Stimulated activated CD4-positive, alpha-beta T cell treated with anti-CD3 and anti-CD28 coated beads, Interleukin-12 subunit alpha, Interleukin-12 subunit beta, amount 100 ng/mL, for 48 hours (primary cell): ENCODE measurements at regions not wholly inside any gene's neighbourhood (a gene's known extent, or its start where the extent isn't known, plus 50 kb on each side); places are given as distances from the start of the nearest gene placed in this dataset.
"Not testable (repeated sequence)": the region's sequence is repeated elsewhere in the genome, so short reads cannot be mapped to it uniquely, and the experiment has no call there.

Experiments
- DNase-seq, 3 donors: peaks; one replicate each; pipeline ENCODE4 v3.0.0-alpha.2; 2020; ENCODE audit warnings: low read depth in 2 of 3, low spot score in 1 of 3

DNA sequence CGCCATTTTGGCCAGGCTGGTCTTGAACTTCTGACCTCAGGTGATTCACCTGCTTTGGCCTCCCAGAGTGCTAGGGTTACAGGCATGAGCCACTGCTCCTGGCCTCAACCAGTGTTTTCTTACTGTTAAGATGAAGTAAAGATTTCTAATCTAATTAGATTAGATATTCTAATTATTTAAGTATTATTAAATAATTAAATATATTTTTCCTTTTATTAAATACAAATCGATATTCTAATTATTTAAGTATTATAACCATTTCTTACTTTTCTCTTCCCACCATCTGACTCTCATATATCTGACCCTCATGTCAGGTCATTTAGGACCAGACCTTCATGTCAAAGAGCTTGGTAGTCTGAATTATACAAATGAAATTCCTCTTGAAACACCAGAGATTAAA lies 1291.9 kb upstream of the EPHA6 start:
- no peak for DNase-seq

DNA sequence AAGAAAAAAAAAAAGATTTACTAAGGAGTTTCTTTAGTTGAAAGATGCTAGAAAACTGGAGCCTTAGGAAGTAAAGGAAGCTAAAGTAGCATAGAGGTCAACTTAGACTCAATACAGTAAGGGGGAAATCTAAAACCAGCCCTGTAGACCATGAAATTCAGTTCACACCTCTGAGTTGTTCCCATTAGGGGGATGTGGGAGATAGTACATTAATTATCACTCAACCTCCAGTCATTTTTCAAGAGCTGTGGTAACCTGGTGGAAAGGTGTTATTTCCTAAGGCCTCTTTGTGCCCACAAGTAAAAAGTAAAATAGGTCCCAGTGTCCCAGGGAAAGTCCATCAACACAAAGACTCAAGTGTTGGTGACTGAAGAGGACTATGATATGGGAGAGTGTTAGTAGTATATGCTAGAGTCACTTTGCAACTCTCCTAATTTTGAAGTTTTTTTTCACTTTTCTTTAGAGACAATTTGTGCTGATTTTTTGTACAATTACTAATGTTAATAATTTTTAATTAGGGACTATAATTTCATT lies 1274.4 kb upstream of the EPHA6 start:
- DNase-seq, result no peak

DNA sequence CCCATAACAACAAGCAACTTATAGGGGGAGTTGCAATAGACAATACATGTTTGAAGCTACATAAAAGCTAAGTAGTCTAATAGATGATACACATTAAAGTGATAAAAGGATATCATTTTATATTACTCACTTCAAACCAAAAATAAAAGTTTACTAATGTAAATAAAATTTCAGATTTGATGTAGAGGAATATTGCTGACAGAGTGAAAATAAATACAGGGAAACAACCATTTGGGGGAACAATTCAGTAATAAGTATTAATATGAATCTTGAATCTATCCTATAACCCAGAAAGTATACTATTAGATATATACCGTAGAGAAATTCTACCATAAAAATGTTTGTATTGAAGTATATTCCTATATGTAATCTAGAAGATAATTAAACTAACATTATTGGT lies 1248.9 kb upstream of the EPHA6 start:
- no peak for DNase-seq

DNA sequence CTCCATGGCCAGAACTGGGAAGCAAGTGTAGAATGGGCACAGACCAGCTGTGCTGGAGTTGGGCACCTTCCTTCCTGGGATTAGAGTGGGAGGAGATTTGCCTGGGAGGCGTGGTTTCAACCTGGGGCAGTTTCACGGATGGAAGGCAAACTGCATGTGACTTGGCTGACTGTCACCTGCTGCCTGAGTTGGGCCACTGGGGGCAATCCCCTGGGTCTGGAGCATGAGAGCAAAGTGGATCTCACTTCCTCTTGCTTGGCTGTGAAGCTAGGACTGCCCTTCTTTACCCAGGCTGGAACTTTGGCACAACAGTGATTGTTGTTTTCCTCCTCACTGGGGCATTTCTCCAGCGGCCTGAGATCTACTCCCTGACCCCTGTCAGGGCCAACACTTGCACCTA lies 1247.0 kb upstream of the EPHA6 start:
- no peak for DNase-seq

DNA sequence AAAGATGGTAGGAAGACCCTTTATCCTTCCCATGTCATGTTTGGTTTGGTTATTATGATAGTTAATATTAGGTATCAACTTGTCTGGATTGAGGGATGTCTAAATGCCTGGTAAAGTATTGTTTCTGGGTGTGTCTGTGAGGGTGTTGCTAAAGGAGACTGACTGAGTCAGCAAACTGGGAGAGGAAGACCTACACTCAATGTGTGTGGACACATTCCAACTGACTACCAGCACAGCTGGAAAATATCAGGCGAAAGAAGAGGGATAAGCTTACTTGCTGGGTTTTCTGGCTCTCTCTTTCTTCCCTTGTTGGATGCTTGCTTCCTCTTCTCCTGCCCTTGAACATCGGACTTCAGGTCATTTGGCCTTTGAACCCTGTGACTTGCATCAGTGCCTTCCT lies 1227.6 kb upstream of the EPHA6 start:
- DNase-seq, result no peak

DNA sequence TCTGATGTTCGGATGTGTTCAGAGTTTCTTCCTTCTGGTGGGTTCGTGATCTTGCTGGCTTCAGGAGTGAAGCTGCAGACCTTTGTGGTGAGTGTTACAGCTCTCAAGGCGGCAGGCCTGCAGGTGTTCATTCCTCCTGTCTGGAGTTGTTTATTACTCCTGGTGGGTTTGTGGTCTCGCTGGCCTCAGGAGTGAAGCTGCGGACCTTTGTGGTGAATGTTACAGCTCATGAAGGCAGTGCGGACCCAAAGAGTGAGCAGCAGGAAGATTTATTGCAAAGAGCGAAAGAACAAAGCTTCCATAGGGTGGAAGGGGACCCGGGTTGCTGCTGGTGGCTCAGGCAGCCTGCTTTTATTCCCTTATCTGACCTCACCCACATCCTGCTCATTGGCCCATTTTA lies 1226.8 kb upstream of the EPHA6 start:
- DNase-seq, result not testable (repeated sequence)

DNA sequence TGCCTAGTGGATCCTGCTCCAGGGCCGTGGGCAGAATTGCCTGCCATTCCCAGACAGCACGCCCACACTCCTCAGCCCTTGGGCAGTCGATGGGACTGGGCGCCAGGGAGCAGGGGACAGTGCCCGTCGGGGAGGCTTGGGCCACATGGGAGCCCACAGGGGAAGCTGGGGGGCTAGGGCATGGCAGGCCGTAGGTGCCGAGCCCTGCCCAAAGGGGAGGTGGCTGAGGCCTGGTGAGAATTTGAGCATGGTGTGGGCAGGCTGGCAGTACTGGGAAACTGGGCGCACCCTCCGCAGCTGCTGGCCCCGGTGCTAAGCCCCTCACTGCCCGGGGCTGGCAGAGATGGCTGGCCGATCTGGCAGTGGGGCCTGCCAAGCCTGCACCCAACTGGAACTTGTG lies 1225.9 kb upstream of the EPHA6 start:
- no peak for DNase-seq

DNA sequence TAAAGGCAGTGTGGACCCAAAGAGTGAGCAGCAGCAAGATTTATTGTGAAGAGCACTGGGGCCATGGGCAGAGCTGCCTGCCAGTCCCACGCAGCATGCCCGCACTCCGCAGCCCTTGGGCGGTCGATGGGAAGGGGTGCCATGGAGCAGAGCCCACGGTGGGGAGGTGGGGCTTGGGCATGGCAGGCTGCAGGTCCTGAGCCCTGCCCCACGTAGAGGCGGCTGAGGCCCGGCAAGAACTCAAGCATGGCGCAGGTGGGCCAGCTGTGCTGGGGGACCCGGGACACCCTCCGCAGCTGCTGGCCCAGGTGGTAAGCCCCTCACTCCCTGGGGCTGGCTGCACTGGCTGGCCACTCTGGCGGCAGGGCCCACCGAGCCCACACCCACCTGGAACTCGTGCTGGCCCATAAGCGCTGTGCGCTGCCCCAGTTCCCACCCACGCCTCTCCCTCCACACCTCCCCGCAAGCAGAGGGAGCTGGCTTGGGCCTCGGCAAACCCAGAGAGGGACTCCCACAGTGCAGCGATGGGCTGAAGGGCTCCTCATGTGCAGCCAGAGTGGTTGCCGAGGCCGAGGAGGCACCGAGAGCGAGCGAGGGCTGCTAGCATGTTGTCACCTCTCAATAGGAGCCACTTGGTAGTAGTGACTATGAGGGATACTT lies 1218.8 kb upstream of the EPHA6 start:
- DNase-seq, result no peak

DNA sequence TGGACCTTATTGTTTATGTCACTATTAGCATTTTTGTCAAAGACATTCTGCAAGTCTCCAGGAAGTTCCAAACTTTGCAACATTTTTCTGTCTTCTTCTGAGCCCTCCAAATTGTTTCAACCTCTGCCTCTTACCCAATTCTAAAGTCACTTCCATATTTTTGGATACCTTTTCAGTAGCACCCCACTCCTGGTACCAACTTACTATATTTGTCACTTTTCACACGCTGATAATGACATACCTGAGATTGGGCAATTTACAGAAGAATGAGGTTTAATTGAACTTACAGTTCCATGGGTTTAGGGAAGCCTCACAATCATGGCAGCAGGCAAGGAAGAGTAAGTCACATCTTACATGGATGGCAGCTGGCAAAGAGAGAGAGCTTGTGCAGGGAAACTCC lies 1206.5 kb upstream of the EPHA6 start:
- DNase-seq, result no peak

DNA sequence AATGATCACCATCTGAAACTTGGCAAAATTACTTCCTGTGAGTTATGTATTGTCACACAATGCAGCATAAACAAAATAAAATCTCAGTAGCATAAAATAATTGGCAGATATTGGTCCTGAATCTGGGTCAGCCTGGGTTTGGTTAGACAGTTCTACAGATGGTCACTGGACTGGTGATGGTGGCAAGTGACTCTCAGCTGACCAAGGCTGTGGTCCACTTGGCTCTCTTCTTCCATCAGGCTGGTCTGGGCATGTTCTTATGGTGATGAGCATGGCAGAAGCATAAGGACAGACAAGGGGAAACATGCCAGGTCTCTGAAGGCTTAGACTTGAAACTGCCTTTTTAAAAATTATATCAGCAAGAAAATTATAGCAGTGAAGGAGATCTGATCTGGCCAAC lies 1205.0 kb upstream of the EPHA6 start:
- DNase-seq, result no peak

DNA sequence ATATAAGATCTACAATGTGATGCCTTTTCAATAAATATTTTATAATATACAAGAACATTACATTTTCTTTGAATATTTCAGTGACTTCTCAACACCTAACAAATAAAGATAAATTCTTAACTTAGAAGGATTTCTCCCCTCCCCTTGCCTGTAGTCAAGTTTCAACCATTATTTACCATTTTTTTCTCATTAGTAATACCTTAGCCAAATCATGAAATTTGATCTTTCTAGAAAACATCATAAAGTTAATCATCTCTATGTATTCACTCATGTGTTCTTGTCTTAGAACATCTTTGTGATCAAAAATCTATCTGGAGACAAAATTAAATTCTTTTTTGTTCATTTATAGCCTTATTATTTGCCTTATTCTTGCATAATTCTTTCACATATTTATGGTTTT lies 1201.8 kb upstream of the EPHA6 start:
- no peak for DNase-seq

DNA sequence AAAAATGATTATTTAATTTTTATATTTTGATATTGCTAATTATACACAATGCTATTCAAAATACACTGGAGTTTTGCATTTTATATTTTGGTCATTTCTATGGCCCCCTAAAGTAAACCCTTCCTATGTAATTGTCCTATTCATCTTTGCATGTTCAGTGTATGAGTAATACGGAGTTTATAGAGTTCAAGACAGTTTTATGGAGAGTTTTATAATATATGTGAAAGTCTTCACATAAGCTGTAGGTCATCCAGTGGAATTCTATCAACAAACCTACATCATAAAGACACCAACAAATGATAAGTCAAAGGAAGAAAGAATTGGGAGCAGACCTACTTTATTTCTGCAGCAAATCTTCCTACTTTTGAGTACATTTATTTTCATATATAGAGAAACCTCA lies 1200.4 kb upstream of the EPHA6 start:
- DNase-seq, result no peak

DNA sequence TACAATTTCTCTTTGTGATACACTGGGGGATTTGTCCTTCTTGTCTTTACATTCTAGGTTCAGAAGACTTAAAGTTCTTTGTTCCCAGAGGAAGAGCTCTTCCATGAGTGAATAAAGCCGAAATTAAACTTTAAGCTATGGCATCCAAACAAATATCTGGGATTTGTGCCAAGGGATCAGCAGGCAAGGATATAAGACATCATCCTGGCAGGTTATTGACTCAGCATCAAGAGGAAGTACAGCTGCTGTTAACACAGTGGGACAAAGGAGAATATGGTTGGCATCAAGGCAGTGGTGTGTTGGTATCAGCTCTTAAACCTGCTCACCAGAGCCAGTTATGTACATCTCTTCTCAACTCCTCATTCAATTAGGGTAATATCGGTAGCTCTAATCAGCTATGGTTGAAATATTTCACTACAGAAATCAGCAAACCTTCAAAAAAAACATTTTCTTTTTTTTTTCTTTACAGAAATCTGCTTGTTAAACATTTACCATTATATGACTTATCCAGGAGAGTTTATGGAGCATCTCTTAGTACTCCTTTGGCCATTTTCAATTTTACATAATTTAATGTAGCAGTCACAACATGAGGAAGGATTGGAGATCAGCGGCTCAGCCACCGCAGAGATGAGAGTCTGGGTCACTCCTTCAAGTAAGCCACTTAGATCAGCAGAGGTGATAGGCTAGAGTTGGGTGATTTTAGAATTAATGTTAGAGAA lies 1198.6 kb upstream of the EPHA6 start:
- no peak for DNase-seq

DNA sequence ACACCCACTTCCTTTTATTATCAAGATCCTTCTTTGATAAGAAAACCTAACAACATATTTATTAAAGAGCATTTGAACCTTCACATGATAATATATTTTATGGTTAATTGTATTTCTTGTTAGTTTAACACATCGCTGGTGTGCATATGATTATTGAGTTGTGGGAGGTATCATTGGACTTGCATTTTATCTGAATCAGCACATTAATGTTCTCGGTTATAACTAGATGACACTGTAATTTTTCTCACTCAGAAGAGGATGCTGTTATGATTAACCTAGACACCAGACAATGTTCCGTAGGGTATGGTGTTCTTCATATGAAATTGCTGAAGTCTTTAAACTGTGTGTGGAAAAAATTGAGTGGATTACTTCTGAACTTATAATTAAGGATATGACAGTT lies 1188.3 kb upstream of the EPHA6 start:
- DNase-seq, result no peak

DNA sequence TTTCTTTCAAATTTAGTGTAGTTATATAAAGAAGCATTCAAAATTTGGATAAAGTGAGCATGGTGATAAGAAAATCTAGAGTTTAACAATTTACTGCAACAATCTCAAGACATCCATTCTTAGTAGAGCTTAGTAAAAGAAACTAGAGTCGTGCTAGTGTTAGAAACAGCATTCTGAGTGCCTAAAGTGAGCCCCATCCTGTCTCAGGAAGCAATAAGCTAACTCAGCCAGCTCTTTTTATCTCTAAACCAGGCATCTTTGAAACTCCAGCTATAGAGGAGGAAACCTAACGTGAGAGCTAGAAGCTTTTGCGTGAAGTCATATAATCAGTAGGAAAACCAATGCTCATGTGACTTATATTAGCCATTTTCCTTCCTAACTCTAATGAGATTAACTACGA lies 1187.1 kb upstream of the EPHA6 start:
- no peak for DNase-seq

DNA sequence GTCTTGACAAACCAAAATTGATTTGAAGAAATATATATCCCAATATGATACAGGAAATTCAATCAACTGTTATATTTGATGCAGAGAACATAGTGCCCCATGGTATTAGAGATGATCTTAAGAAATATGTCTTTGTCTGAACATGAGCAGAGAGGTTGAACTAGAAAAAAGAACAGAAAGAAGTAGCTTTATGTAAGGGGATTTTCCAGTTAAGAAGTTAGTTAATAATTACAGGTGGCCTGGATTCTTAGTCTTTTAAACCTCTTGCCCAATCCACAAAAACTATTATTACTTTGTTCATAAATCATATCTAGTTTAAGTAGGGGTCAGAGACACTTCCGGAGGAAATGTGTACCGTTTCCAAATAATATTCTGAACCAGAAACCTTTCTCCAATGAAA lies 1186.7 kb upstream of the EPHA6 start:
- no peak for DNase-seq

DNA sequence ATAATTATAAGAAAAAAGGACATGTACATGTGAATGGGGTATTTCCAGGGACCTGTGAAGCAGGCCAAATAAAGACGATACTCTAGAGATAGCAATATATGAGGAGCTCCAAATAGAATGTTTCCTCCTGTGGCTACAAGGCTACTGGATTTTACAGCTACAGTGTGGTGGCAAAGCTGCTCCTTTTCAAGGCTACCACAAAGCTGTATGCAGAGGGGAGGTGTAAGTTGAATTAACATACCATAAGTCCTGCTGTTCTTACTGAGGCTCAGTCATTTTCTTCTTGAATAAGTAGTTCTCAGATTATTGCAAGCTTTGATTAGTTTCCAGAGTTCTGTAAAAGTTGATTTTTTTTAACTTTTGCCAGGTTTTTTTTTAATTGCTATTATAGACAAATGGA lies 1184.6 kb upstream of the EPHA6 start:
- DNase-seq, result no peak

DNA sequence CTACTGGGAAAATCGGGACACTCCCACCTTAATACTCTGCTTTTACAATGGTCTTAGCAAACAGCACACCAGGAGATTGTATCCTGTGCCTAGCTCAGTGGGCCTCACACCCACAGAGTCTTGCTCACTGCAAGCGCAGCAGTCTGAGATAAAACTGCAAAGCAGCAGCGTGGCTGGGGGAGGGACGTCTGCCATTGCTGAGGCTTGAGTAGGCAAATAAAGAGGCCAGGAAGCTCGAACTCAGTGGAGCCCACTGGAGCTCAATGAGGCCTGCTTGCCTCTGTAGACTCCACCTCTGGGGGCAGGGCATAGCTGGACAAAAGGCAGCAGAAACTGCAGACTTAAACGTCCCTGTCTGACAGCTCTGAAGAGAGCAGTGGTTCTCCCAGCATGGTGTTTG lies 1169.1 kb upstream of the EPHA6 start:
- no peak for DNase-seq

DNA sequence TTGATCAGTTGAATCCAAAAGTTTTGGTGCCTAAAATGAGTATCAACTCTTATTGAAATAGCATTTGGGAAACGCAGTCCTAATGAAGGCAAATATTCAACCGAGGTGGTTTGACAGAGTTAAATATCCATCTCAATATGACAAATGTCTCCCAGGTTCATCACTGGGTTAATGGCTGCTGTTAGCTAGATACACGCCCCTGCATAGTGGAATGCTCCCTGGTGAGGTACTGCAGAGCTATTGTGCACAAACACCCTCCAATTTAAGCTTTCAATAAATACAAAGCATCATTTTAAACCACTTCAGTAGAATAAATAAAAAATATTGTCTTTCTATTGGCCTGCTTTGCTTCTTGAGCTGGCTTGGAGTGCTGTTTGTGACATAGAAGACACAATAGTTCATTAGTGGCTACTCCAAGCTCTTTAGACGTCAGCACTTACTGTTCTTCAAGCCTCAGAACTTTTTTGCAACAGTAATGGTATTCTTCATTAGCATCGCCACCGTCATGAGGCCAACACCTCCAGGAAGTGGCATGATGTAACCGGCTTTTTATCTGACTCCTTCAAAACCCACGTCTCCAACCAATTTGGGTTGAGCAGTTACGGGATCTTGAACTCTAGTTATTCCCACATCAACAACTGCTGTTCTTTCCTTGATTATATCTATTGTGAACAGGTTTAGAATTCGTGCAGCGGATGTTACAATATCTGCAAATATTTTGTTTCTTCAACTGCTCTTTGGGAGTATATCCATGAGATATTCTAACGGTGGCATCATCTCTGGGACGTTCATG lies 1159.6 kb upstream of the EPHA6 start:
- DNase-seq, result no peak

DNA sequence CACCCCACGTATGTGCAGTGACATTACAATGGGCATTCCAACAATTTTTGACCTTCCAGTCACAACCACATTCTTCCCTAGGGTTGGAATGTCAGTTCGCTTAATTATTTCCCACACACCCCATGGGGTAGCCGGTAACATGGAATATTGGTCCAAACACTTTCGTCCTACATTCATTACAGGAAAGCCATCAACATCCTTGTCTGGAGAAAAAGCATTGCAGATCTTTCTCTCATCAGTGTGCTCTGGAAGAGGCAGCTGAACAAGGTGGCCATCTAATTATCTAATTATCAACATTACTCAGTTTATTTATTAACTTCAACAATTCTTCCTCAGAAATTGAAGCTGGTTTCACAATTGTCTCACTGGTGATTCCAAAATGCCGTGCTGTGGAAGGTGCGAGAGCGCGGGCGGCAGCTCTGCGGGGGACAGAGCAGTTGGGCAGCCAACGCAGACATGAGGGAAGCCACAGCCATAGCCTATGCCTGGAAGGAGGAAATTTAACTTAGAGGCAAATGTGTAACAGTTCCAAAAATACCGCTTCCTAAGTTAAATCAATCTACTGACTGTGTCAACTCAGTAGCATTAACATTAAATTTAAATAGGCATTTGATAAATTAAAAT lies 1158.9 kb upstream of the EPHA6 start:
- DNase-seq, result no peak

DNA sequence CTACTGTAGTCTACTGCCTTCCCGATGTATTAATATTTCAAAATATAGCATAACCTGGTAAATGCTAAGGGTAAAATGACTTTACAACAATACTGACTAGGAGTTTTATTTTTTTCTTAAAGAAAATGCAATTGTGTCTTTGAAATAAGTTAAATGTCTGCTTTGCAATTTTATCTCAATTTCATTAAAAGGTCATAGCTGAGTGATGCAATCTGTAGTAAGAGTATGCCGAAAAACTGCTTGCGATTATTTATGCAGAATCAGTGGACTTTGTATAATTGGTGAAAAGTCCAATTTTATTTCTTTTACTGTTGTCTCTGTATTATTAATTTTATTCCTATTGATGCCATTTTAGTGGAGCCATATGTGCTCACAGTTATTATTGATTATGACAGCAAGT lies 1143.6 kb upstream of the EPHA6 start:
- no peak for DNase-seq

DNA sequence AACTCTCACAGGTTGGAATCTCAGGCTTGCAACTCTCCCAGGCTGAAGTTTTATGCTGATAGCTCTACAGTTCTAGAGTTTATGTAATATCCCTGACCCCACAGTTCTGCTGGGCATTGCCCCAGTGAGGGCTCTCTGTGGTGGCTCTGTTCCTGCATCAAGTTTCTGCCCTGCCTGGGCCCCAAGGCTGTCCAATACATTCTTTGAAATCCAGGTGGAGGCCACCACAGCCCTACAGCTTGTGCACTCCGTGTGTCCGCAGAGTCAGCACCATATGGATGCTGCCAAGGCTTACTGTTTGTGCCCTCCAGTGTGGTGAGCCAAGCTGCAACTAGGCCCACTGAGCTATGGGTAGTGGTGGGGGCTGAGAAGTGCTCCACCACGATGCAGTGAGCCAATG lies 1141.2 kb upstream of the EPHA6 start:
- no peak for DNase-seq
